OCI-LY3 (cell line): ENCODE measurements at regions not wholly inside any gene's neighbourhood (a gene's known extent, or its start where the extent isn't known, plus 50 kb on each side); places are given as distances from the start of the nearest gene placed in this dataset.
"Not testable (repeated sequence)": the region's sequence is repeated elsewhere in the genome, so short reads cannot be mapped to it uniquely, and the experiment has no call there.

Source experiments
- H2AFZ ChIP-seq: fragments of 200-600, 300-600 bp; shearing (Covaris generic); 2 replicates; pipeline ENCODE4 v1.6.0; 2014; ENCODE audit warnings: antibody characterized with exemption, low read depth, low read length
- H3K27ac ChIP-seq: fragments of 200-600, 300-600 bp; sonication (generic); 2 replicates; pipeline ENCODE4 v1.5.1; 2014; ENCODE audit warnings: mild to moderate bottlenecking, low read length, moderate library complexity, mixed read lengths
- H3K27me3 ChIP-seq: fragments of 200-600, 300-600 bp; sonication (generic); 2 replicates; pipeline ENCODE4 v1.6.1; 2014; ENCODE audit warnings: low read depth, low read length, mixed read lengths
- H3K36me3 ChIP-seq: fragments of 200-600, 300-600 bp; sonication (generic); replicated peaks from 2 replicates; pipeline ENCODE3; 2014; ENCODE audit warnings: low read depth, low read length, mixed read lengths
- H3K4me1 ChIP-seq: fragments of 300-600, 200-600 bp; sonication (generic); 2 replicates; pipeline ENCODE4 v1.6.1; 2014; ENCODE audit warnings: low read length, mixed read lengths
- H3K4me2 ChIP-seq: fragments of 200-600, 300-600 bp; sonication (generic); 2 replicates; pipeline ENCODE4 v1.6.1; 2014; ENCODE audit warnings: low read length, mixed read lengths
- H3K4me3 ChIP-seq: fragments of 300-600, 200-600 bp; sonication (generic); 2 replicates; pipeline ENCODE4 v1.5.1; 2014; ENCODE audit warnings: antibody characterized with exemption, mild to moderate bottlenecking, low read length, moderate library complexity
- H3K79me2 ChIP-seq: fragments of 300-600, 200-600 bp; shearing (Covaris generic); 2 replicates; pipeline ENCODE4 v1.6.1; 2014; ENCODE audit warnings: mild to moderate bottlenecking, low read length, mixed read lengths
- H3K9ac ChIP-seq: fragments of 300-600, 200-600 bp; shearing (Covaris generic); 2 replicates; pipeline ENCODE4 v1.6.0; 2014; ENCODE audit warnings: mild to moderate bottlenecking, low read length, moderate library complexity
- H3K9me3 ChIP-seq: fragments of 200-600, 300-600 bp; shearing (Covaris generic); 2 replicates; pipeline ENCODE4 v1.6.1; 2014; ENCODE audit warnings: low read length, mixed read lengths; ENCODE audit not compliant: insufficient read depth
- H4K20me1 ChIP-seq: fragments of 200-600, 300-600 bp; sonication (generic); 2 replicates; pipeline ENCODE4 v1.6.1; 2016; ENCODE audit warnings: low read length, mixed read lengths; ENCODE audit not compliant: insufficient read depth
- EZH2phosphoT487 ChIP-seq: fragments of 200-600 bp; shearing (Covaris generic); IDR thresholded peaks from 2 replicates; pipeline ENCODE4 v1.6.1; 2018; ENCODE audit warnings: antibody characterized with exemption, mixed run types, low read depth
- TF ChIP-seq, protein P1 (sequence below): fragments of 200-600, 300-600 bp; sonication (generic); IDR thresholded peaks from 2 replicates; pipeline ENCODE4 v1.5.1; 2014; ENCODE audit warnings: antibody characterized with exemption, low read length, low read depth

GRCh38 chr2:53315149-53315548, 452.5 kb upstream of the CHAC2 start:
- H3K9ac ChIP-seq = no peak overlapping the region
- H4K20me1 ChIP-seq = no peaks in the 10 kb centered on the region
- no peaks in the 10 kb centered on the region for H3K36me3 ChIP-seq
- no peak overlapping the region for H3K27ac ChIP-seq
- no peak overlapping the region for H2AFZ ChIP-seq
- H3K27me3 ChIP-seq = no peaks in the 10 kb centered on the region
- H3K79me2 ChIP-seq = no peaks in the 10 kb centered on the region
- no peaks in the 10 kb centered on the region for H3K4me1 ChIP-seq
- TF ChIP-seq, protein P1, sequence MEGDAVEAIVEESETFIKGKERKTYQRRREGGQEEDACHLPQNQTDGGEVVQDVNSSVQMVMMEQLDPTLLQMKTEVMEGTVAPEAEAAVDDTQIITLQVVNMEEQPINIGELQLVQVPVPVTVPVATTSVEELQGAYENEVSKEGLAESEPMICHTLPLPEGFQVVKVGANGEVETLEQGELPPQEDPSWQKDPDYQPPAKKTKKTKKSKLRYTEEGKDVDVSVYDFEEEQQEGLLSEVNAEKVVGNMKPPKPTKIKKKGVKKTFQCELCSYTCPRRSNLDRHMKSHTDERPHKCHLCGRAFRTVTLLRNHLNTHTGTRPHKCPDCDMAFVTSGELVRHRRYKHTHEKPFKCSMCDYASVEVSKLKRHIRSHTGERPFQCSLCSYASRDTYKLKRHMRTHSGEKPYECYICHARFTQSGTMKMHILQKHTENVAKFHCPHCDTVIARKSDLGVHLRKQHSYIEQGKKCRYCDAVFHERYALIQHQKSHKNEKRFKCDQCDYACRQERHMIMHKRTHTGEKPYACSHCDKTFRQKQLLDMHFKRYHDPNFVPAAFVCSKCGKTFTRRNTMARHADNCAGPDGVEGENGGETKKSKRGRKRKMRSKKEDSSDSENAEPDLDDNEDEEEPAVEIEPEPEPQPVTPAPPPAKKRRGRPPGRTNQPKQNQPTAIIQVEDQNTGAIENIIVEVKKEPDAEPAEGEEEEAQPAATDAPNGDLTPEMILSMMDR = no peak
- no peak for TF ChIP-seq EZH2phosphoT487
- H3K4me2 ChIP-seq = no peak overlapping the region
- H3K4me3 ChIP-seq = no peak overlapping the region
- no peaks in the 10 kb centered on the region for H3K9me3 ChIP-seq

DNA sequence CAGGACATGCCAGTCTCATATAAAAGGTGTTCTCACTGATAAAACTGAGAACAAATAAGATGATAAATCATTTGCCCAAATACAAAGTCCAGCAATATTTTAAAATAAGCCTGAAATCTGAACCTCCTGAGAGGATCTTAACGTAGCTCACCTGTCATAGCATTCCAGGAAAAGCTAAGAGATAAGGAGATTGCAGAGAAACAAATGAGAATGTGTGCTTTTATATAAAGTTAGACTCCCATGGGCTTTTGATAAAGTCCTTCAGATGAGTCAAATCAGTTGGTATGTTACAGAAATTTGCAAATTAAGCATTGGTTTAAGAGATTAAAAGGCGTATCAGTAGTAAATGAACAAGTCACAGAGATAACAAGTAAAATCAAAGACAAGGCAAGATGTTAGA, 452.9 kb upstream of the CHAC2 start:
- Histone ChIP-seq H3K9ac (no peak overlapping the region), H3K4me1 (no peaks in the 10 kb centered on the region), H4K20me1 (no peaks in the 10 kb centered on the region), H3K4me2 (no peak overlapping the region), H3K9me3 (no peaks in the 10 kb centered on the region), H3K27ac (no peak overlapping the region), H3K27me3 (no peaks in the 10 kb centered on the region), H3K79me2 (no peaks in the 10 kb centered on the region), H2AFZ (no peak overlapping the region), H3K4me3 (no peak overlapping the region), H3K36me3 (no peaks in the 10 kb centered on the region)
- TF ChIP-seq EZH2phosphoT487 = no peak
- TF ChIP-seq, protein P1 = no peak

GRCh38 chr2:53313644-53314043, 454.0 kb upstream of the CHAC2 start:
- H3K9me3 ChIP-seq, H3K4me3 ChIP-seq, H4K20me1 ChIP-seq, H3K9ac ChIP-seq, H2AFZ ChIP-seq, H3K4me1 ChIP-seq, H3K27ac ChIP-seq, H3K27me3 ChIP-seq, H3K36me3 ChIP-seq, H3K79me2 ChIP-seq, H3K4me2 ChIP-seq: not testable (repeated sequence)

GRCh38 chr2:53312721-53313120, 454.9 kb upstream of the CHAC2 start:
- Histone ChIP-seq H2AFZ (no peak overlapping the region), H4K20me1 (no peaks in the 10 kb centered on the region), H3K27ac (no peak overlapping the region)

More at GRCh38 chr2:53312721-53313120, 454.9 kb upstream of the CHAC2 start:
- H3K4me2 ChIP-seq = no peak overlapping the region
- H3K4me3 ChIP-seq = no peak overlapping the region
- no peaks in the 10 kb centered on the region for H3K9me3 ChIP-seq
- no peaks in the 10 kb centered on the region for H3K4me1 ChIP-seq
- TF ChIP-seq, protein P1 = no peak
- no peak for TF ChIP-seq EZH2phosphoT487
- no peak overlapping the region for H3K9ac ChIP-seq
- H3K79me2 ChIP-seq = no peaks in the 10 kb centered on the region
- no peaks in the 10 kb centered on the region for H3K27me3 ChIP-seq
- no peaks in the 10 kb centered on the region for H3K36me3 ChIP-seq
